ENCODE measurements at regions not wholly inside any gene's neighbourhood (a gene's known extent, or its start where the extent isn't known, plus 50 kb on each side); places are given as distances from the start of the nearest gene placed in this dataset.

DNA sequence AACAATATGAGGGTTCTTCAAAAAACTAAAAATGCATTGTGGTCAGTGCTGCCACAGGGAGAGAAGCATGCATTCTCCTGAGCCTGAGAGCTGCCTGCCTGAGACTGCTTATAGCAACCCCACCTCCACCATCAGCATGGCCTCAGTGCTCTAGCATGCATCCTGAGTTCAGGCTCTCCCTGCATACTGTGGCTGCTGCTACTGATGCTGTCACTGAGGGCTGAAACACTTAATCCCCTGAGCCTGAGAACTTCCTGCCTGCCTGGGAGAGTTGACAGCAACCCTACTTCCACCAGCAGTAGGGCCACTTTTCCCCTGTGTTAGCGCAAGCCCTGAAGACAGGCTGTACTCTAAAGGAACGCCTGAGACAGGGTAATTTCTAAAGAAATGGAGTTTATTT, 206.0 kb downstream of the FBXO4 start:
- TF ChIP-seq POLR2A (IDR thresholded peaks at IDR 0.05) = no peak
- TF ChIP-seq, protein P1, sequence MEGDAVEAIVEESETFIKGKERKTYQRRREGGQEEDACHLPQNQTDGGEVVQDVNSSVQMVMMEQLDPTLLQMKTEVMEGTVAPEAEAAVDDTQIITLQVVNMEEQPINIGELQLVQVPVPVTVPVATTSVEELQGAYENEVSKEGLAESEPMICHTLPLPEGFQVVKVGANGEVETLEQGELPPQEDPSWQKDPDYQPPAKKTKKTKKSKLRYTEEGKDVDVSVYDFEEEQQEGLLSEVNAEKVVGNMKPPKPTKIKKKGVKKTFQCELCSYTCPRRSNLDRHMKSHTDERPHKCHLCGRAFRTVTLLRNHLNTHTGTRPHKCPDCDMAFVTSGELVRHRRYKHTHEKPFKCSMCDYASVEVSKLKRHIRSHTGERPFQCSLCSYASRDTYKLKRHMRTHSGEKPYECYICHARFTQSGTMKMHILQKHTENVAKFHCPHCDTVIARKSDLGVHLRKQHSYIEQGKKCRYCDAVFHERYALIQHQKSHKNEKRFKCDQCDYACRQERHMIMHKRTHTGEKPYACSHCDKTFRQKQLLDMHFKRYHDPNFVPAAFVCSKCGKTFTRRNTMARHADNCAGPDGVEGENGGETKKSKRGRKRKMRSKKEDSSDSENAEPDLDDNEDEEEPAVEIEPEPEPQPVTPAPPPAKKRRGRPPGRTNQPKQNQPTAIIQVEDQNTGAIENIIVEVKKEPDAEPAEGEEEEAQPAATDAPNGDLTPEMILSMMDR (IDR thresholded peaks at IDR 0.05) = no peak
